Liver (tissue), 8 donors: ENCODE measurements at regions not wholly inside any gene's neighbourhood (a gene's known extent, or its start where the extent isn't known, plus 50 kb on each side); places are given as distances from the start of the nearest gene placed in this dataset.

Source experiments
- DNase-seq: peaks from one replicate; pipeline ENCODE4 v3.0.0-alpha.2; 2017; ENCODE audit warnings: low spot score
- H3K27ac ChIP-seq, 2 donors: one replicate each; pipeline ENCODE4 v1.7.0; 2013; ENCODE audit warnings: inconsistent platforms in 2 of 2, low read length in 2 of 2, control low read depth in 1 of 2, low read depth in 1 of 2, mild to moderate bottlenecking in 1 of 2
- H3K27me3 ChIP-seq, 4 donors: one replicate each; pipeline versions ENCODE4 v1.6.1 to v1.7.0; 2013; ENCODE audit warnings: low read length in 3 of 4, inconsistent platforms in 1 of 4, mild to moderate bottlenecking in 1 of 4, moderate library complexity in 1 of 4; ENCODE audit not compliant: control insufficient read depth in 4 of 4, insufficient read depth in 4 of 4
- H3K36me3 ChIP-seq, 4 donors: one replicate each; pipeline versions ENCODE4 v1.6.1 to v1.7.0; 2013; ENCODE audit warnings: low read length in 3 of 4, mild to moderate bottlenecking in 3 of 4, low read depth in 1 of 4, moderate library complexity in 1 of 4; ENCODE audit not compliant: control insufficient read depth in 4 of 4, insufficient read depth in 3 of 4
- H3K4me1 ChIP-seq, 4 donors: one replicate each; pipeline versions ENCODE4 v1.6.1 to v1.7.0; 2013; ENCODE audit warnings: low read length in 3 of 4, mild to moderate bottlenecking in 3 of 4, moderate library complexity in 1 of 4; ENCODE audit not compliant: control insufficient read depth in 4 of 4, insufficient read depth in 4 of 4
- H3K4me3 ChIP-seq, 3 donors: one replicate each; pipeline versions ENCODE4 v1.6.1 to v1.7.0; 2013; ENCODE audit warnings: low read length in 3 of 3, control low read depth in 1 of 3, low read depth in 1 of 3, mild to moderate bottlenecking in 1 of 3
- H3K9ac ChIP-seq, 2 donors: one replicate each; pipeline ENCODE4 v1.7.0; 2013; ENCODE audit warnings: low read length in 2 of 2, mild to moderate bottlenecking in 2 of 2, moderate library complexity in 2 of 2, control low read depth in 1 of 2, low read depth in 1 of 2
- H3K9me3 ChIP-seq, 4 donors: one replicate each; pipeline versions ENCODE4 v1.6.1 to v1.7.0; 2013; ENCODE audit warnings: low read length in 3 of 4; ENCODE audit not compliant: control insufficient read depth in 4 of 4
- EGR1 ChIP-seq, 2 donors: IDR thresholded peaks; 2 replicates each; pipeline ENCODE4 v1.6.1; 2016 to 2018; ENCODE audit warnings: antibody characterized with exemption in 2 of 2, low read depth in 2 of 2
- FOXA1 ChIP-seq: IDR thresholded peaks from 2 replicates; pipeline ENCODE4 v1.6.1; 2016; ENCODE audit warnings: antibody characterized with exemption
- FOXA2 ChIP-seq: IDR thresholded peaks from 2 replicates; pipeline ENCODE4 v1.6.1; 2016; ENCODE audit warnings: antibody characterized with exemption
- GABPA ChIP-seq, 2 donors: IDR thresholded peaks in 1 of 2; conservative IDR thresholded peaks in 1 of 2; 2 replicates each; pipeline ENCODE4 v1.6.1; 2016; ENCODE audit warnings: antibody characterized with exemption in 2 of 2, mild to moderate bottlenecking in 1 of 2, moderate library complexity in 1 of 2
- HNF4A ChIP-seq, 2 donors: conservative IDR thresholded peaks; 2 replicates each; pipeline ENCODE4 v1.6.1; 2016; ENCODE audit warnings: antibody characterized with exemption in 2 of 2, mild to moderate bottlenecking in 2 of 2
- HNF4G ChIP-seq: IDR thresholded peaks from 2 replicates; pipeline ENCODE4 v1.6.1; 2016; ENCODE audit warnings: antibody characterized with exemption
- JUND ChIP-seq, 2 donors: IDR thresholded peaks; 2 replicates each; pipeline ENCODE4 v1.6.1; 2016; ENCODE audit warnings: antibody characterized with exemption in 2 of 2
- NR2F2 ChIP-seq: IDR thresholded peaks from 2 replicates; pipeline ENCODE4 v1.6.1; 2016; ENCODE audit warnings: antibody characterized with exemption
- RAD21 ChIP-seq, 2 donors: IDR thresholded peaks; 2 replicates each; pipeline ENCODE4 v1.6.1; 2016; ENCODE audit warnings: antibody characterized with exemption in 2 of 2, mild to moderate bottlenecking in 2 of 2
- RXRA ChIP-seq, 2 donors: IDR thresholded peaks; 2 replicates each; pipeline ENCODE4 v1.6.1; 2017 to 2018; ENCODE audit warnings: antibody characterized with exemption in 2 of 2, mild to moderate bottlenecking in 1 of 2
- SP1 ChIP-seq: IDR thresholded peaks from 2 replicates; pipeline ENCODE4 v1.6.1; 2018; ENCODE audit warnings: antibody characterized with exemption, mild to moderate bottlenecking
- TAF1 ChIP-seq: conservative IDR thresholded peaks from 2 replicates; pipeline ENCODE4 v1.6.1; 2016; ENCODE audit warnings: antibody characterized with exemption, mild to moderate bottlenecking
- YY1 ChIP-seq: IDR thresholded peaks from 2 replicates; pipeline ENCODE4 v1.6.1; 2016; ENCODE audit warnings: antibody characterized with exemption, mild to moderate bottlenecking
- WGBS: extraction: QIAGEN DNeasy Blood & Tissue Kit; methylation state at CpG from one replicate; pipeline ENCODE4 v1.1.7; 2013; 5-methylcytosine and 5-hydroxymethylcytosine counted together
- TF ChIP-seq, protein P1 (sequence below): IDR thresholded peaks from 2 replicates; pipeline ENCODE4 v1.6.1; 2016; ENCODE audit warnings: antibody characterized with exemption
- TF ChIP-seq, protein P2 (sequence below): IDR thresholded peaks from 2 replicates; pipeline ENCODE4 v1.6.1; 2016; ENCODE audit warnings: antibody characterized with exemption
- TF ChIP-seq, protein P3 (sequence below): IDR thresholded peaks from 2 replicates; pipeline ENCODE4 v1.6.1; 2016; ENCODE audit warnings: antibody characterized with exemption
- TF ChIP-seq, protein P4 (sequence below): fragments of 150-350 bp; IDR thresholded peaks from 2 replicates; pipeline ENCODE4 v1.5.1; 2017; ENCODE audit warnings: improper control_type of control experiment, low read depth, low read length; ENCODE audit not compliant: missing input control
- donor health status: healthy.
- donor health status: healthy.
- donor health status: healthy.
- donor health status: healthy.
- donor health status: healthy.

DNA sequence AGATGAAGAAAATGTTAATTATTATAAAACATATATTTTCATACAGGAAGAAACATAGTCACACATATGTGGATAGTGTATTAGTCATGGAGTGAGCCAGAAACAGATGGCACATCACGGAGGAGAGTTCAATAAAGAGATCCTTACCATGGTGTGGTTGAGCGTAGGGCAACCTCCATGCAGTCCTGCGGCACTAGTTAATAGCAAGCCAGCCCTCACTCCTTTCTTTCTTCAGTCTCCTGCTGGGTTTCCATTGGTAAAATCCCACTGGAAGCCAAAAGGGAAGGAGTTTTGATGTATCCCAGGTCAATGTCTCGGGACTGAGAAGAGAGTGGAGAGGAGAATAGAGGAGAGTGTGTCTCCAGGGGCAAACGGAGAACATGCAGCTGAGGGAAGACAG, 328.1 kb downstream of the NR4A2 start:
- WGBS, result 90% methylated on average over 5 of the region's 5 CpGs
- no peak for TF ChIP-seq RAD21 (IDR thresholded peaks at IDR 0.05)
- TF ChIP-seq, protein P1, sequence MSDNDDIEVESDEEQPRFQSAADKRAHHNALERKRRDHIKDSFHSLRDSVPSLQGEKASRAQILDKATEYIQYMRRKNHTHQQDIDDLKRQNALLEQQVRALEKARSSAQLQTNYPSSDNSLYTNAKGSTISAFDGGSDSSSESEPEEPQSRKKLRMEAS, result no peak
- Histone ChIP-seq H3K27ac (no peak overlapping the region), H3K9ac (no peak overlapping the region), H3K4me3 (no peak overlapping the region), H3K36me3 (no peaks in the 10 kb centered on the region), H3K4me1 (no peaks in the 10 kb centered on the region), H3K9me3 (no peaks in the 10 kb centered on the region), H3K27me3 (no peaks in the 10 kb centered on the region)
- DNase-seq, result no peak

DNA sequence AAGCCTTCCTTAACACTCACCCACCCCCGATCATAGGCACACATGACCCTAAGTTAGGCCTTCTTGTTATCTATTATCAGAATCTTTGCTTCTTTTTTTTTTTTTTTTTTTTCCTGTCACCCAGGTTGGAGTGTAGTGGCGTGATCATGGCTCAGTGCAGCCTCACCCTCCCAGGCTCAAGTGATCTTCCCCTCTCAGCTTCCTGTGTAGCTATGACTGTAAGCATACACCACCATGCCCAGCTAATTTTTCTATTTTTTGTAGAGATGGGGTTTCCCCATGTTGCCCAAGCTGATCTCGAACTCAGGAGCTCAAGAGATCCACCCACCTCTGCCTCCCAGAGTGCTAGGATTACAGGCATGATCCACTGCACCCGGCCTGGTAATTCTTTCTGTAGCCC, 328.7 kb downstream of the NR4A2 start:
- no peaks in the 10 kb centered on the region for H3K9me3 ChIP-seq
- no peak overlapping the region for H3K9ac ChIP-seq
- H3K4me1 ChIP-seq, result no peaks in the 10 kb centered on the region
- no peak overlapping the region for H3K4me3 ChIP-seq
- DNase-seq, result no peak
- H3K27ac ChIP-seq, result no peak overlapping the region
- TF ChIP-seq RXRA (IDR thresholded peaks at IDR 0.05) (no peak), HNF4G (no peak), JUND (IDR thresholded peaks at IDR 0.05) (no peak), YY1 (no peak), EGR1 (IDR thresholded peaks at IDR 0.05; ENCODE audit: low read depth in 2 of 2) (no peak), RAD21 (IDR thresholded peaks at IDR 0.05) (no peak), TAF1 (no peak), HNF4A (conservative IDR thresholded peaks at IDR 0.05) (no peak), NR2F2 (no peak), FOXA2 (no peak), GABPA (IDR thresholded peaks at IDR 0.05 in 1 of 2, conservative IDR thresholded peaks at IDR 0.05 in 1 of 2) (no peak)
- TF ChIP-seq, protein P2, sequence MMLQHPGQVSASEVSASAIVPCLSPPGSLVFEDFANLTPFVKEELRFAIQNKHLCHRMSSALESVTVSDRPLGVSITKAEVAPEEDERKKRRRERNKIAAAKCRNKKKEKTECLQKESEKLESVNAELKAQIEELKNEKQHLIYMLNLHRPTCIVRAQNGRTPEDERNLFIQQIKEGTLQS, result no peak
- TF ChIP-seq, protein P1, result no peak
- TF ChIP-seq, protein P3, sequence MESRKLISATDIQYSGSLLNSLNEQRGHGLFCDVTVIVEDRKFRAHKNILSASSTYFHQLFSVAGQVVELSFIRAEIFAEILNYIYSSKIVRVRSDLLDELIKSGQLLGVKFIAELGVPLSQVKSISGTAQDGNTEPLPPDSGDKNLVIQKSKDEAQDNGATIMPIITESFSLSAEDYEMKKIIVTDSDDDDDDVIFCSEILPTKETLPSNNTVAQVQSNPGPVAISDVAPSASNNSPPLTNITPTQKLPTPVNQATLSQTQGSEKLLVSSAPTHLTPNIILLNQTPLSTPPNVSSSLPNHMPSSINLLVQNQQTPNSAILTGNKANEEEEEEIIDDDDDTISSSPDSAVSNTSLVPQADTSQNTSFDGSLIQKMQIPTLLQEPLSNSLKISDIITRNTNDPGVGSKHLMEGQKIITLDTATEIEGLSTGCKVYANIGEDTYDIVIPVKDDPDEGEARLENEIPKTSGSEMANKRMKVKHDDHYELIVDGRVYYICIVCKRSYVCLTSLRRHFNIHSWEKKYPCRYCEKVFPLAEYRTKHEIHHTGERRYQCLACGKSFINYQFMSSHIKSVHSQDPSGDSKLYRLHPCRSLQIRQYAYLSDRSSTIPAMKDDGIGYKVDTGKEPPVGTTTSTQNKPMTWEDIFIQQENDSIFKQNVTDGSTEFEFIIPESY, result no peak
- TF ChIP-seq, protein P4, sequence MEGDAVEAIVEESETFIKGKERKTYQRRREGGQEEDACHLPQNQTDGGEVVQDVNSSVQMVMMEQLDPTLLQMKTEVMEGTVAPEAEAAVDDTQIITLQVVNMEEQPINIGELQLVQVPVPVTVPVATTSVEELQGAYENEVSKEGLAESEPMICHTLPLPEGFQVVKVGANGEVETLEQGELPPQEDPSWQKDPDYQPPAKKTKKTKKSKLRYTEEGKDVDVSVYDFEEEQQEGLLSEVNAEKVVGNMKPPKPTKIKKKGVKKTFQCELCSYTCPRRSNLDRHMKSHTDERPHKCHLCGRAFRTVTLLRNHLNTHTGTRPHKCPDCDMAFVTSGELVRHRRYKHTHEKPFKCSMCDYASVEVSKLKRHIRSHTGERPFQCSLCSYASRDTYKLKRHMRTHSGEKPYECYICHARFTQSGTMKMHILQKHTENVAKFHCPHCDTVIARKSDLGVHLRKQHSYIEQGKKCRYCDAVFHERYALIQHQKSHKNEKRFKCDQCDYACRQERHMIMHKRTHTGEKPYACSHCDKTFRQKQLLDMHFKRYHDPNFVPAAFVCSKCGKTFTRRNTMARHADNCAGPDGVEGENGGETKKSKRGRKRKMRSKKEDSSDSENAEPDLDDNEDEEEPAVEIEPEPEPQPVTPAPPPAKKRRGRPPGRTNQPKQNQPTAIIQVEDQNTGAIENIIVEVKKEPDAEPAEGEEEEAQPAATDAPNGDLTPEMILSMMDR, result no peak
- no peaks in the 10 kb centered on the region for H3K27me3 ChIP-seq
- 92% methylated on average over 4 of the region's 4 CpGs for WGBS
- no peaks in the 10 kb centered on the region for H3K36me3 ChIP-seq

DNA sequence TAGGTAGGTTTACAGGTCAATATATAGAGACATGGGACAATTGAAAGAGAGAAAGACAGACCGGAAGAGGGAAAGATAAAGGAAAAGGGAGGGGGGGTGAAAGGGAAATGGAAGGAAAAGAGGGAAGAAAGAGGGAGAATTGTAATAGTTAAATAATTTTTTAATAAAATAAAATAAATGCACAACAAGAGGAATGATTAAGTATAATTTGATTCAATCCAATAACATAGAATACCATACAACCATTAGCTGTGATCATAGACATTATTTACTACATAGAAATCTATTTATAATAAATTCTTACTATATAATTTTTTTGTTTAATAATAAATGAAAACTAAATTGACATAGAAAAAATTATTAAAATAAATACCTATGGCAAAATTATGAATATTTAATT, 330.7 kb downstream of the NR4A2 start:
- Histone ChIP-seq H3K9me3 (no peaks in the 10 kb centered on the region), H3K36me3 (no peaks in the 10 kb centered on the region), H3K27ac (no peak overlapping the region), H3K4me1 (no peaks in the 10 kb centered on the region), H3K27me3 (no peaks in the 10 kb centered on the region), H3K4me3 (no peak overlapping the region), H3K9ac (no peak overlapping the region)
- TF ChIP-seq HNF4G (no peak), FOXA1 (no peak), RXRA (IDR thresholded peaks at IDR 0.05) (no peak), TAF1 (no peak), RAD21 (IDR thresholded peaks at IDR 0.05) (no peak), SP1 (no peak), GABPA (IDR thresholded peaks at IDR 0.05 in 1 of 2, conservative IDR thresholded peaks at IDR 0.05 in 1 of 2) (no peak), JUND (IDR thresholded peaks at IDR 0.05) (no peak)
- TF ChIP-seq, protein P1, result no peak
- TF ChIP-seq, protein P3, result no peak
- WGBS, result 92% methylated on average over 1 of the region's 1 CpG
- DNase-seq, result no peak
